Naive thymus-derived CD8-positive, alpha-beta T cell (primary cell): ENCODE measurements at regions not wholly inside any gene's neighbourhood (a gene's known extent, or its start where the extent isn't known, plus 50 kb on each side); places are given as distances from the start of the nearest gene placed in this dataset.
"Not testable (repeated sequence)": the region's sequence is repeated elsewhere in the genome, so short reads cannot be mapped to it uniquely, and the experiment has no call there.

Source experiments
- ATAC-seq, 2 donors: fragments of 150-1000 bp; cut with Tn5 transposase in 1 of 2; sonication (Bioruptor Pico), chemical (Tn5 transposase) in 1 of 2; 1 replicate in 1 of 2; 2 replicates in 1 of 2; pipeline ENCODE4 v1.10.0; 2021; ENCODE audit warnings: mild to moderate bottlenecking in 2 of 2, moderate library complexity in 2 of 2
- POLR2A ChIA-PET: fragments of 350-600 bp; sonication (Branson Sonifier 250); formaldehyde crosslinking; loops from one replicate; lab custom pipeline; 2021; ENCODE audit warnings: antibody characterized with exemption; lab: Charles Lee
- DNase-seq, 10 donors: peaks; one replicate each; pipeline versions ENCODE4 v3.0.0 to v3.0.0-alpha.2; 2020 to 2022
- H3K27ac Mint-ChIP-seq, 10 donors: one replicate each; pipeline ENCODE4 v1.8.0; 2020 to 2022; ENCODE audit warnings: mild to moderate bottlenecking in 10 of 10, mixed read lengths in 10 of 10, moderate library complexity in 4 of 10, inconsistent platforms in 1 of 10
- H3K27me3 Mint-ChIP-seq, 5 donors: one replicate each; pipeline ENCODE4 v1.8.0; 2021 to 2022; ENCODE audit warnings: mixed read lengths in 5 of 5
- H3K36me3 Mint-ChIP-seq, 3 donors: one replicate each; pipeline ENCODE4 v1.8.0; 2020 to 2022; ENCODE audit warnings: mixed read lengths in 3 of 3, mild to moderate bottlenecking in 2 of 3, inconsistent platforms in 1 of 3
- H3K4me1 Mint-ChIP-seq, 4 donors: one replicate each; pipeline ENCODE4 v1.8.0; 2021 to 2022; ENCODE audit warnings: mixed read lengths in 4 of 4
- H3K4me3 Mint-ChIP-seq, 10 donors: one replicate each; pipeline ENCODE4 v1.8.0; 2020 to 2022; ENCODE audit warnings: mild to moderate bottlenecking in 10 of 10, mixed read lengths in 10 of 10, moderate library complexity in 6 of 10, inconsistent platforms in 1 of 10
- H3K9me3 Mint-ChIP-seq, 9 donors: one replicate each; pipeline ENCODE4 v1.8.0; 2020 to 2022; ENCODE audit warnings: mixed read lengths in 9 of 9, mild to moderate bottlenecking in 3 of 9, inconsistent platforms in 1 of 9, moderate library complexity in 1 of 9

DNA sequence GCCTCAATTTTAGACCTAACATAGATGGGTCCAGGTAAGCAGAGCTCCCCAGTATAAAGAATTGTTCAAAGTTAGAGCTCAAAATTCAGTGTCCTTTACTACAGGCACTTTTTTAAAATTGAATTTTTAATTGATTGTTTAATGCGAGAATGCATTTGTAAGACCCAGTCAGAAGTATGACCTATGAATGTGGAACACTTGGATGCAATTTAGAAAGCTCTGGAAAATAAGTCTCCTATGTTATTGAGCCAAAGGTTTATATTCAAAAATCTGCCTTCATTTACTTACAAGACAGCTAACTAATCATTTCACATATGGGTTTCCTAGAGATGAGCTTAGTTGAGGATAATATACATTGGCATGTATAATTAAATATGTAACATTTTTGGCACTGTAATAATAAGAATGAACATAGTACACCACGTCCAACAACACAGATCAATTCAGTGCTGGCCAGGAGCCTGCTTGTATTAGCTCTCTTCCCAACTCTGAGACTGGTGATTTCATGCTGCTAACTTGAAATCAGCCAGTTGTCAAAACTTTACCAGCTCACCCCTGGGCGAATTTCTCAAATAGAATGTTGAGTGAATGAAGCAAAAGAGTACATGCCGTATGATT lies 197.2 kb upstream of the NPY2R start:
- H3K36me3 Mint-ChIP-seq: no peaks in the 10 kb centered on the region
- H3K27ac Mint-ChIP-seq: no peak overlapping the region
- H3K9me3 Mint-ChIP-seq: peaks cover 0 to 15% (median 0%) of the 10 kb centered on the region in 9 donors
- H3K4me3 Mint-ChIP-seq: no peak overlapping the region
- no peaks in the 10 kb centered on the region for H3K4me1 Mint-ChIP-seq
- POLR2A ChIA-PET: no interaction called here
- DNase-seq (no peak), ATAC-seq (no peak)
- H3K27me3 Mint-ChIP-seq: peaks cover 0 to 22% (median 4%) of the 10 kb centered on the region in 5 donors

DNA sequence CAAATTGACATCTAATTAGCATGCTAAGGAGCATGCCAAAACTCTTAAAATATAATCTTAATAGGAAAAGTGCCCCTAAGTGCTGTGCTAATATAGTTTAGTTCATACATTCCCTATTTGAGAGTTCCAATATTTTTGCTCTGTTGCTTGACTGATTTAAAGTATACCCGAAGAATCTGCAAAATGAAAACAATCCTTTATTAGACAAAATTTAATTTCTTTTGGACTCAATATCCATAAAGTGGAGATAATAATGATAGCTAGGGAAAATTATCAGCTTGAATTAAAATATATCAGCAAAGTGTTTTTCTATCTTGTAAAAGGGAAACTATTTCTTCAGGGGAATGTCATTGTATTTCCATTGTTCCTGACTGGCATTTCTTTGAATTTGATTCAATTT lies 196.0 kb upstream of the NPY2R start:
- Mint-ChIP-seq H3K27ac (no peak overlapping the region), H3K4me3 (no peak overlapping the region), H3K27me3 (peaks cover 0 to 22% (median 4%) of the 10 kb centered on the region in 5 donors), H3K36me3 (no peaks in the 10 kb centered on the region), H3K9me3 (peaks cover 0 to 15% (median 0%) of the 10 kb centered on the region in 9 donors), H3K4me1 (no peaks in the 10 kb centered on the region)
- POLR2A ChIA-PET: no interaction called here
- ATAC-seq (no peak), DNase-seq (no peak)

DNA sequence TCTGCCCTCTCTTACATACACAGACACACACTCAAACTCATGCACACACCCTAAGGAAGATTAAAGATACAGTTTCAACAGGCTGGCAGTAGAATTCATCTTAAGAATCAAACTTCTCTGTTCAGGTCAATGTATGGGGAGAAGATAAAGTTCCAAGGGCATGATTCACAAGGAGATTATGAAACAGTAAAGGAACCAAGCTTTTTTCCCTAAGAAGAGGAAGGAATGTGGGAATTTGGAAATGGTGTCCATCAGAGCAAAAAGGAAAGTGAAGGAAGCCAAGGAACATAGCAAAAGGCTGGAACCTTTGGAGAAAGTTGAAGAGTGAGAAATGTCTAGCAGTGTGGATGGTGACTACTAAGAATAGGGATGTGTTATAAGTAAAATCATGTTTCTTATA lies 191.0 kb upstream of the NPY2R start:
- DNase-seq (no peak), ATAC-seq (no peak)
- H3K4me1 Mint-ChIP-seq: no peaks in the 10 kb centered on the region
- H3K27me3 Mint-ChIP-seq: peaks cover 0 to 13% (median 5%) of the 10 kb centered on the region in 5 donors
- no peak overlapping the region for H3K27ac Mint-ChIP-seq
- POLR2A ChIA-PET: no interaction called here
- H3K9me3 Mint-ChIP-seq: peaks cover 0 to 15% (median 3%) of the 10 kb centered on the region in 9 donors
- no peaks in the 10 kb centered on the region for H3K36me3 Mint-ChIP-seq
- H3K4me3 Mint-ChIP-seq: no peak overlapping the region

DNA sequence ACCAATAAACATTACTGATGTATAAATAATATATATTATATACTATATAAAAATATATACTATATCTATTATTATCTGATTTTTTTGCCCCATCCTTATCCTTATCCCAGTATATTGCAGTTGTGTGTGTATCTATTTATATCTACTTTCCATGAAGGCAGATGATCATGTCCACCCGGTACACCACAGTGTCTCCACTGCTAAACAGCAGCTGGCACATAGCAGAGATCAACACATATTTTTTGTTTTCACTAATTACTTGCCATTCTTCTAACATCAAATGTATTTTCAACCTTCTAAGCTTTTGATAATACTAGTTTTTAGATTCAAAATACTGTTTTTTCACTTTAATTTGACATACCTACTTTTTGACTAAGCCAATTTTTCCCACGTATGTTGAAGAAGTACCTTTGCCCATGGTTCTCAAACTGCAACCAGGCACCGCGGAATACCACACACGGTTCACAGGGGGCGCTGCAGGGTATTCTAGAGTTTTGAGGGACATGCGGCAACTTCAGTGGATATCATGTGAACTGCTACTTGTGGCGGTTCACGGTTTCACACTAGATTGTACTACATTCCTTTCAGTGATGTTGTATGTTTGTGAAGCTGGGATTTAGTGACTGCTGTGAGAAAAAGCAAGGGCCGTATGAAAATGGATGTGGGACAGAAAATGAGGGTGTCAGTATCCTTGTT lies 182.5 kb upstream of the NPY2R start:
- Mint-ChIP-seq H3K9me3 (peaks cover 0 to 6% (median 3%) of the 10 kb centered on the region in 9 donors), H3K36me3 (no peaks in the 10 kb centered on the region), H3K4me3 (no peak overlapping the region), H3K27me3 (peaks cover 0 to 16% (median 1%) of the 10 kb centered on the region in 5 donors), H3K27ac (no peak overlapping the region), H3K4me1 (no peaks in the 10 kb centered on the region)
- POLR2A ChIA-PET: no interaction called here
- DNase-seq (no peak), ATAC-seq (no peak)

DNA sequence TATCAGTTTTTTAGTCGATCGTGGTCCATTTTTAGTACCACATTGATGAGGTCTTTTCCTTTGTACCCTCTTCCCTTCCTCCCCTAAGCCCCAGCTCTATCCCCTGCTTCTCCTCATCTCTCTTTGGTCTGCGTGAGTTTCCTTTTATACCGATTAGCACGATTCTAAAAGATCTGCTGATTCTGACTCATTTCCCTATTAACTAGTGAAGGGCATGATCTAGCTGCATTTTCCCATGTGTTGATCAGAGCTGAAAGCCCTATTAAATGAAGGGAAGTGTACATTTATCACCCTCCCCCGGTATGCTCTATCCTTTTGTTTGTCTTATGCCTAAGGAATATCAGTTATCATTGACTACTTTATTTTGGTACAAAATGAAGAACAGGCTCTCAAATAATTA lies 181.7 kb upstream of the NPY2R start:
- H3K9me3 Mint-ChIP-seq: peaks cover 0 to 6% (median 1%) of the 10 kb centered on the region in 9 donors
- peaks cover 0 to 16% (median 1%) of the 10 kb centered on the region in 5 donors for H3K27me3 Mint-ChIP-seq
- no peak overlapping the region for H3K27ac Mint-ChIP-seq
- H3K4me3 Mint-ChIP-seq: no peak overlapping the region
- H3K36me3 Mint-ChIP-seq: no peaks in the 10 kb centered on the region
- DNase-seq (no peak), ATAC-seq (no peak)
- POLR2A ChIA-PET: no interaction called here
- H3K4me1 Mint-ChIP-seq: no peaks in the 10 kb centered on the region

DNA sequence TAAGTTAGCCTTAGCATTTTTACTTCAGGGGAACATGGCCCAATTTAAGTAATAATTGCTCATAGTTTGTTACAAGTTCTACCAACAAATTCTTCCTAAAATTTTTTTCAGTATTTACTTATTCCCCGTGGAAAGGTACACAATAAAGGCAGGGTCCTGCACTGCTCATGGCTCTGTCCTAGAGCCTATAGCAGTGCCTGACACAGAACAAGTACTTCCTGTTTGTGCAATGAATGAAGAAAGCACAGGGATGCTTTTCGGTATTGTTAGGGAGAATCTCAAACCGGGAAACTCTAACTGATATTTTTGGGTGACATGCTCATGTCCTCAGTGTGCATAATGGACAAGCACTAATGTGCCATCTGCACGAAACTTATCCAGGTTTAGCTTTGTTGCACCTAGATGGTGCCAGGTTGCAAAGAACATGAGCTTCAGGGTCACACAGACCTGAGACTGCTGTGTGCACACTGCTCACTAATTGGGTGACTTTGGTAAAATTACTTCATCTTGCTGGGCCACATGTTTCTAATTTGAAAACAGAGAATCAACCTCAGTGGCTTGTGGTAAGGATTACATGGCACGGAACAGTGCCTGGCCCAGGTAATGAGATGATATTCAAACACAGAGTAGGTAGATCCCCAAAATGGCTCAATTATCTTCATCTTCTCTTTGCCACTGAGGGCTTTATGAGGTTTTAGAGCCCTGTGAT lies 175.8 kb upstream of the NPY2R start:
- Mint-ChIP-seq H3K27me3 (peaks cover 0 to 8% (median 0%) of the 10 kb centered on the region in 5 donors), H3K27ac (no peak overlapping the region), H3K4me1 (no peaks in the 10 kb centered on the region), H3K9me3 (peaks cover 0 to 2% (median 0%) of the 10 kb centered on the region in 9 donors), H3K36me3 (no peaks in the 10 kb centered on the region), H3K4me3 (no peak overlapping the region)
- no peak for DNase-seq
- ATAC-seq: no peak
- POLR2A ChIA-PET: no interaction called here

DNA sequence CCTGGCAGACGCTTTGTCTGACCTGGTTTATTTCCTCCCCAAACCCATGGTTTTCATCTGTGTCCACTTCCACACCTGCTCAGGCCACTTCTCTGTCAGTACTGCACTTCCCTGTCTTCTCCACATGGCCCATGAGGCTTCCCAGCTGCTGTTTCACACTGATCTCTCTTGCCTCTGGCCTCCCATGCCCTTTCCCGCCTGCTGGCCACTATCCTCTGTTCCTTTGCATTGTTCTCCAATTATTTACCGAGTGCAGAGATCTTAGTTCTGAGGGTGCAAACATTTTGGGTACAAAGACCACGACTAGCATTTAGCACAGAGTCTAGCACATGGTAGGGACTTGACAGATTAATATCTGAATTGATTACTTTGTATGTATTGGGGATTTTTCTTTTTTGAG lies 174.8 kb upstream of the NPY2R start:
- ATAC-seq (no peak), DNase-seq (no peak)
- H3K4me3 Mint-ChIP-seq: no peak overlapping the region
- POLR2A ChIA-PET: no interaction called here
- H3K27ac Mint-ChIP-seq: no peak overlapping the region
- H3K9me3 Mint-ChIP-seq: peaks cover 0 to 2% (median 0%) of the 10 kb centered on the region in 9 donors
- H3K27me3 Mint-ChIP-seq: peaks cover 0 to 3% (median 0%) of the 10 kb centered on the region in 5 donors
- no peaks in the 10 kb centered on the region for H3K4me1 Mint-ChIP-seq
- no peaks in the 10 kb centered on the region for H3K36me3 Mint-ChIP-seq

DNA sequence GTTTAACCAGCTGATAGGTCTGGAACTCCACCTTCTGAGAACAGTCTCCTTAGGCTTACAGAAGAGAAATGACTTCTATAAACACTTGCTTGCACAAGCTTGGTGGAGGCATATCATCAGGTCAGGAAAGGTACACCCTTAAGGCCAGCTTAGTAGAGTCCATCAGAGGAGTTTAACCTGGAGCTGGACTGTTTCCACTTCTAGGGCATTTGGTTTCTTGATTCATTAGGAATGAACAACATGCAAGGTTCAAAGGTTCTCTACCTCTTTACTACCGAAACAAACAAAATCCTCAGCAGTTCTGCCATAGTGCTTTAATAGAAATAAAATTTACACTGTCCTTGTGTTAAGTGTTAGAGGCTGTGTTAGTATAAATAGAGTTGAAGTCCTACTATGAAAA lies 171.4 kb upstream of the NPY2R start:
- no peak overlapping the region for H3K27ac Mint-ChIP-seq
- H3K9me3 Mint-ChIP-seq: peaks cover 0 to 2% (median 0%) of the 10 kb centered on the region in 9 donors
- ATAC-seq (no peak), DNase-seq (no peak)
- H3K27me3 Mint-ChIP-seq: no peaks in the 10 kb centered on the region
- no peaks in the 10 kb centered on the region for H3K36me3 Mint-ChIP-seq
- POLR2A ChIA-PET: no interaction called here
- H3K4me1 Mint-ChIP-seq: no peaks in the 10 kb centered on the region
- H3K4me3 Mint-ChIP-seq: no peak overlapping the region

DNA sequence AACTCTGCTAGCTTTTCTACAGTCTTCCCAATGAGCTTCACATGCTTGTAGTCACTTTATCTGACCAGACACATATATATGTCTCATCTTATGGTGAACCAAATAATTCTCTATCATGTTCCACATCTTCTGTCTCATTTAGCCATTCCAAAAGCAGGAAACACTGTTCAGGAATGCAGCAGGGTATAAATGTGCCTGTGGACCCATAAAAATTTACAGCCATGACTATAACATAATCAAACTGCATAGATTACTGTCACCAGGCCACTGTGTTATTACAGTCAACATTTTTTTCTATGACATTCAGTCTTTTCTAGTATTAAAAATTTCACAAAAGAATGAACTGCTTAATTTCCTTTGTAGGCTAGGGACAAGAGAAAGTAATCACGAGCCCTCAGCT lies 170.0 kb upstream of the NPY2R start:
- Mint-ChIP-seq H3K4me1 (no peaks in the 10 kb centered on the region), H3K27ac (no peak overlapping the region), H3K36me3 (no peaks in the 10 kb centered on the region), H3K4me3 (no peak overlapping the region), H3K27me3 (peaks cover 0 to 1% (median 0%) of the 10 kb centered on the region in 5 donors), H3K9me3 (peaks cover 0 to 2% (median 0%) of the 10 kb centered on the region in 9 donors)
- ATAC-seq: no peak
- no peak for DNase-seq
- POLR2A ChIA-PET: no interaction called here

DNA sequence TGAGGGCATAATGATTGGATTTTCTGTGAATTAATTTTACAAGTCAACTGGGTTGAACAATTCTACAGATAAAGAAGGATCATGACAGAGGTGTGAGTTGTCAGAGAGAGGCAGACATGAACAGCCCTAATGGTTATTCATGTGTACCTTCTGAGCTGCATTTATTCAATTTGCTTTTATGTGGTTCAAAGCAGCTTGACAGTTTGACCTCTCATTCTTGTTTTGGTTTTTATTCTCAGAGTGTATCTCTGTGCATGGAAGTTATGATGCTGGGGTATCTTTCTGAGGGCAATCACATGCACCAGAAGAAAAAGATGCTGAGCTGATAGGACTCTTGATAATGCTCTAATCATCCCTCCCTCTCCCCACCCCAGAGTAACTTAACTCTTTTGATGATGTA lies 169.3 kb upstream of the NPY2R start:
- POLR2A ChIA-PET: no interaction called here
- ATAC-seq: no peak
- no peak overlapping the region for H3K4me3 Mint-ChIP-seq
- no peaks in the 10 kb centered on the region for H3K4me1 Mint-ChIP-seq
- no peaks in the 10 kb centered on the region for H3K36me3 Mint-ChIP-seq
- H3K27me3 Mint-ChIP-seq: peaks cover 0 to 1% (median 0%) of the 10 kb centered on the region in 5 donors
- DNase-seq: no peak
- H3K27ac Mint-ChIP-seq: no peak overlapping the region
- peaks cover 0 to 2% (median 0%) of the 10 kb centered on the region in 9 donors for H3K9me3 Mint-ChIP-seq

DNA sequence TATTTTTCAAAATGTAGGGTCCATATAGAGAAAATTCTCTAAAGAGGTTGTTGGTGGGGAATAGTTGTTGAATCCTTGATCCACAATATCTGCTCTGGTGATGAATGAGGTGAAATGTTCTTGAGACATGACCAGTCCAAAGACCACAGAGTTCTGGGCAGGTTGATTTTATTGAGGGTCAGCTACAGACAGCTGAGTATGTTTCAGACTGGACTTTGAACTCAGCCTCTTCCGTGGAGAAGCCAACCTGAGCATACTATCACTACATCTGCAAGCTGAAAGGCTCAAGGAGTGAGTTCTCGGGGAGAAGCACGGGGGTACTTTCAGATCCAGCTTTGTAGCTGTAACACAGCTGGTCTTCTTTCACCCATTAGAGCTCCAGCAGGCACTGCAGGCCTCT lies 168.4 kb upstream of the NPY2R start:
- POLR2A ChIA-PET: no interaction called here
- Mint-ChIP-seq H3K4me3 (no peak overlapping the region), H3K9me3 (peaks cover 0 to 2% (median 0%) of the 10 kb centered on the region in 9 donors), H3K4me1 (no peaks in the 10 kb centered on the region), H3K27ac (no peak overlapping the region), H3K36me3 (no peaks in the 10 kb centered on the region), H3K27me3 (peaks cover 0 to 1% (median 0%) of the 10 kb centered on the region in 5 donors)
- no peak for DNase-seq
- ATAC-seq: no peak

DNA sequence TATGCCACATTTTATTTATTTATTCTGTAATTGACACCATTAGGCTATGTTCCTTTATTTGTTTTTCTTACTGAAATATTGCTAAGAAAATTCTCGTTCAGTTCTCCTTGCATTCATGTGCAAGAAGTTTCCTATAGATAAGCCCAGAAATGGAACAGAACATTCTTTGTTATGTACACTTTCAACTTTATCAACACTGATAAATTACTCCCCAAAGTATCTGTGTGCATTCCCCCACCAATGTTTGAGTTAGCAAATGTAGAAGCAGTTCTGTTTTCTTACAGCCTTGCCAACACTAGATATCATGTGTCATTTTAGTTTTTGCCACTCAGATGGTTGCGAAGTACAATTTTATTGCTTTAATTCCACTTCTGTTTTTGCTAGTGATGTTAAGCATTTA lies 166.4 kb upstream of the NPY2R start:
- Mint-ChIP-seq H3K27ac (no peak overlapping the region), H3K4me1 (no peaks in the 10 kb centered on the region), H3K4me3 (no peak overlapping the region), H3K27me3 (peaks cover 0 to 2% (median 0%) of the 10 kb centered on the region in 5 donors), H3K9me3 (peaks cover 0 to 2% (median 0%) of the 10 kb centered on the region in 9 donors), H3K36me3 (no peaks in the 10 kb centered on the region)
- ATAC-seq: no peak
- DNase-seq: no peak
- POLR2A ChIA-PET: no interaction called here

DNA sequence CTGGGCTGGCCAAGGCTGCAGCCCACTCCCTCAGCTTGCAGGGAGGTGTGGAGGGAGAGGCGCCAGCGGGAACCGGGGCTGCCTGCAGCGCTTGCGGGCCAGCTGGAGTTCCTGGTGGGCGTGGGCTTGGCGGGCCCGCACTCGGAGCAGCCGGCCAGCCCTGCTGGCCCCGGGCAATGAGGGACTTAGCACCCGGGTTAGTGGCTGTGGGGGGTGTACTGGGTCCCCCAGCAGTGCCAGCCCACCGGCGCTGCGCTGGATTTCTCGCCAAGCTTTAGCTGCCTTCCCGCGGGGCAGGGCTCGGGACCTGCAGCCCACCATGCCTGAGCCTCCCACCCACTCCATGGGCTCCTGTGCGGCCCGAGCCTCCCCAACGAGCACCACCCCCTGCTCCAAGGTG lies 164.2 kb upstream of the NPY2R start:
- H3K4me3 Mint-ChIP-seq, ATAC-seq, H3K36me3 Mint-ChIP-seq, H3K4me1 Mint-ChIP-seq, DNase-seq, POLR2A ChIA-PET, H3K27me3 Mint-ChIP-seq, H3K27ac Mint-ChIP-seq, H3K9me3 Mint-ChIP-seq: not testable (repeated sequence)
